Hepatocyte (in vitro differentiated cells): ENCODE measurements at regions not wholly inside any gene's neighbourhood (a gene's known extent, or its start where the extent isn't known, plus 50 kb on each side); places are given as distances from the start of the nearest gene placed in this dataset.
"Not testable (repeated sequence)": the region's sequence is repeated elsewhere in the genome, so short reads cannot be mapped to it uniquely, and the experiment has no call there.

Experiments
- DNase-seq: peaks from one replicate; pipeline ENCODE4 v3.0.0-alpha.2; 2016; ENCODE audit warnings: low spot score
- H2AFZ ChIP-seq: fragments of 200-600 bp; sonication (generic); 2 replicates; pipeline ENCODE4 v1.6.0; 2016; ENCODE audit warnings: antibody characterized with exemption, mild to moderate bottlenecking
- H3K27ac ChIP-seq: fragments of 200-600 bp; sonication (generic); 2 replicates; pipeline ENCODE4 v1.5.1; 2016; ENCODE audit warnings: mild to moderate bottlenecking
- H3K27me3 ChIP-seq: fragments of 200-600 bp; sonication (generic); 2 replicates; pipeline ENCODE4 v1.6.1; 2016
- H3K36me3 ChIP-seq: fragments of 200-600 bp; sonication (generic); replicated peaks from 2 replicates; pipeline ENCODE4 v1.5.1; 2016; ENCODE audit warnings: low read depth; ENCODE audit not compliant: insufficient read depth
- H3K4me1 ChIP-seq: fragments of 200-600 bp; sonication (generic); 2 replicates; pipeline ENCODE4 v1.5.1; 2016; ENCODE audit warnings: mild to moderate bottlenecking, moderate library complexity; ENCODE audit not compliant: insufficient read depth
- H3K4me2 ChIP-seq: fragments of 200-600 bp; sonication (generic); 2 replicates; pipeline ENCODE4 v1.6.0; 2016
- H3K4me3 ChIP-seq: fragments of 200-600 bp; sonication (generic); 2 replicates; pipeline ENCODE4 v1.5.1; 2016; ENCODE audit warnings: mild to moderate bottlenecking
- H3K79me2 ChIP-seq: fragments of 200-600 bp; sonication (generic); 2 replicates; pipeline ENCODE4 v1.6.0; 2017; ENCODE audit warnings: mild to moderate bottlenecking
- H3K9me2 ChIP-seq: fragments of 200-600 bp; sonication (generic); replicated peaks from 2 replicates; pipeline ENCODE4 v1.6.0; 2017; ENCODE audit warnings: mild to moderate bottlenecking; ENCODE audit not compliant: insufficient read depth
- H3K9me3 ChIP-seq: fragments of 200-600 bp; sonication (generic); 2 replicates; pipeline ENCODE4 v1.5.1; 2016; ENCODE audit warnings: low read depth, mild to moderate bottlenecking
- H4K20me1 ChIP-seq: fragments of 200-600 bp; sonication (generic); 2 replicates; pipeline ENCODE4 v1.6.0; 2016; ENCODE audit warnings: mild to moderate bottlenecking; ENCODE audit not compliant: insufficient read depth, poor library complexity, severe bottlenecking
- EZH2 ChIP-seq: fragments of 200-600 bp; sonication (generic); IDR thresholded peaks from 2 replicates; pipeline ENCODE4 v1.6.1; 2016; ENCODE audit warnings: antibody characterized with exemption, mild to moderate bottlenecking, borderline replicate concordance
- EZH2phosphoT487 ChIP-seq: fragments of 200-600 bp; sonication (generic); IDR thresholded peaks from one replicate; pipeline ENCODE4 v1.6.1; 2018; ENCODE audit warnings: antibody characterized with exemption, mild to moderate bottlenecking, low read depth, moderate library complexity; ENCODE audit not compliant: unreplicated experiment, severe bottlenecking
- WGBS: methylation state at CpG from one replicate; pipeline ENCODE4 v1.1.6; 2016; ENCODE audit warnings: low lambda C conversion rate; ENCODE audit errors: missing lambda C conversion rate; 5-methylcytosine and 5-hydroxymethylcytosine counted together
- TF ChIP-seq, protein P1 (sequence below): fragments of 200-600 bp; sonication (generic); IDR thresholded peaks from 2 replicates; pipeline ENCODE4 v1.5.1; 2016; ENCODE audit warnings: antibody characterized with exemption, mild to moderate bottlenecking; ENCODE audit not compliant: poor library complexity

DNA sequence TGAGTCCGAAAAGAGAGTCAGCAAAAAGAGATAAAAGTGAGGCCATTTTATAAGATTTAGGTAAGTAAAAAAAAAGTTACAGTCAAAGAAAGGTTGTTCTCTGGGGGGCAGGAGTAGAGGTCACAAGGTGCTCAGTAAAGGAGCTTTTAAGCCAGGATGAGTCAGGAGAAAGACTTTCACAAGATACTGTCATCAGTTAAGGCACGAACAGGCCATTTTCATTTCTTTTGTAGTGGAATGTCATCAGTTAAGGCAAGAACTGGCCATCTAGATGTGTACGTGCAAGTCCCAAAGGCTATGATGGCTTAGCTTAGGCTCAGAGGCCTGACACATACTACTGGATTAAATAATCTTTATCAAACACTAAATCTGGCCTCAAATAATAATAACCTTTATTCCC is 1207.3 kb upstream of the FAM98A start:
- H3K4me2 ChIP-seq: no peak overlapping the region
- 64% methylated on average over 3 of the region's 3 CpGs for WGBS

DNA sequence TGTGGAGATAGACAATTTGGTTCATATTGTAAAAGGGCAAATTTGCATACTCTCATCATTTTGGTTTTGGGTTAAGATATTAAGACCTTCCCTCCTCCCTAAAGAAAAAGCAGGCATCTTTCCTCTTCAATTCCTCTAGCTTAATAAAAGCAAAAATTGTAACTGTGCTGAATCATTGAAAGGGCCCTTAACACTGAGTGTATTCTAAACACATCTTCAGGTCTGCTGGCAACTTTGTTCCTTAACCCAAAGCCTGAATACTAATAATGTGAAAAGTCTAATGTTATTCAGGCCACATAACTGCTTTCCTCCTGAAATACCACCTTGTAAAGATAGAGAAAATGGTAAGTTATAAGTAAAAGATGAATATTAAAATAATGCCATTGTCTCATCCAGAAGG is 1200.5 kb upstream of the FAM98A start:
- Histone ChIP-seq H2AFZ (no peak overlapping the region), H4K20me1 (no peaks in the 10 kb centered on the region), H3K9me2 (no peaks in the 10 kb centered on the region), H3K36me3 (no peaks in the 10 kb centered on the region), H3K4me2 (no peak overlapping the region), H3K4me1 (no peaks in the 10 kb centered on the region), H3K4me3 (no peak overlapping the region), H3K27me3 (no peaks in the 10 kb centered on the region), H3K9me3 (no peaks in the 10 kb centered on the region), H3K79me2 (no peaks in the 10 kb centered on the region), H3K27ac (no peak overlapping the region)
- TF ChIP-seq, protein P1, sequence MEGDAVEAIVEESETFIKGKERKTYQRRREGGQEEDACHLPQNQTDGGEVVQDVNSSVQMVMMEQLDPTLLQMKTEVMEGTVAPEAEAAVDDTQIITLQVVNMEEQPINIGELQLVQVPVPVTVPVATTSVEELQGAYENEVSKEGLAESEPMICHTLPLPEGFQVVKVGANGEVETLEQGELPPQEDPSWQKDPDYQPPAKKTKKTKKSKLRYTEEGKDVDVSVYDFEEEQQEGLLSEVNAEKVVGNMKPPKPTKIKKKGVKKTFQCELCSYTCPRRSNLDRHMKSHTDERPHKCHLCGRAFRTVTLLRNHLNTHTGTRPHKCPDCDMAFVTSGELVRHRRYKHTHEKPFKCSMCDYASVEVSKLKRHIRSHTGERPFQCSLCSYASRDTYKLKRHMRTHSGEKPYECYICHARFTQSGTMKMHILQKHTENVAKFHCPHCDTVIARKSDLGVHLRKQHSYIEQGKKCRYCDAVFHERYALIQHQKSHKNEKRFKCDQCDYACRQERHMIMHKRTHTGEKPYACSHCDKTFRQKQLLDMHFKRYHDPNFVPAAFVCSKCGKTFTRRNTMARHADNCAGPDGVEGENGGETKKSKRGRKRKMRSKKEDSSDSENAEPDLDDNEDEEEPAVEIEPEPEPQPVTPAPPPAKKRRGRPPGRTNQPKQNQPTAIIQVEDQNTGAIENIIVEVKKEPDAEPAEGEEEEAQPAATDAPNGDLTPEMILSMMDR: no peak
- TF ChIP-seq EZH2phosphoT487 (no peak), EZH2 (no peak)
- no peak for DNase-seq

More for the DNA sequence above, 1207.3 kb upstream of the FAM98A start:
- no peaks in the 10 kb centered on the region for H3K4me1 ChIP-seq
- no peaks in the 10 kb centered on the region for H3K36me3 ChIP-seq
- no peak overlapping the region for H3K27ac ChIP-seq
- H3K27me3 ChIP-seq: no peaks in the 10 kb centered on the region
- no peaks in the 10 kb centered on the region for H3K9me2 ChIP-seq
- no peak overlapping the region for H3K4me3 ChIP-seq
- TF ChIP-seq, protein P1: no peak
- TF ChIP-seq EZH2: no peak
- no peak for TF ChIP-seq EZH2phosphoT487
- no peak for DNase-seq
- no peaks in the 10 kb centered on the region for H3K79me2 ChIP-seq
- H4K20me1 ChIP-seq: no peaks in the 10 kb centered on the region
- no peaks in the 10 kb centered on the region for H3K9me3 ChIP-seq
- H2AFZ ChIP-seq: no peak overlapping the region

DNA sequence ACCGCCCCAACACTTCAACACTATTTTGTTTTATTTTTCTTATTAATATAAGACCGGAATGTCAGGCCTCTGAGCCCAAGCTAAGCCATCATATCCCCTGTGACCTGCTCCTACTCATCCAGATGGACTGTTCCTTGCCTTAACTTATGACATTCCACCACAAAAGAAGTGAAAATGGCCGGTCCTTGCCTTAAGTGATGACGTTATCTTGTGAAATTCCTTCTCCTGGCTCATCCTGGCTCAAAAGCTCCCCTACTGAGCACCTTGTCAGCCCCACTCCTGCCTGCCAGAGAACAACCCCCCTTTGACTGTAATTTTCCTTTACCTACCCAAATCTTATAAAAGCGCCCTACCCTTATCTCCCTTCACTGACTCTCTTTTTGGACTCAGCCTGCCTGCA is 1196.5 kb upstream of the FAM98A start:
- H3K4me1 ChIP-seq, H3K9me3 ChIP-seq, DNase-seq, H3K9me2 ChIP-seq, H2AFZ ChIP-seq, H3K79me2 ChIP-seq, H3K36me3 ChIP-seq, H3K4me2 ChIP-seq, H3K4me3 ChIP-seq, H4K20me1 ChIP-seq, H3K27me3 ChIP-seq, H3K27ac ChIP-seq: not testable (repeated sequence)
- WGBS: 72% methylated on average over 5 of the region's 5 CpGs

DNA sequence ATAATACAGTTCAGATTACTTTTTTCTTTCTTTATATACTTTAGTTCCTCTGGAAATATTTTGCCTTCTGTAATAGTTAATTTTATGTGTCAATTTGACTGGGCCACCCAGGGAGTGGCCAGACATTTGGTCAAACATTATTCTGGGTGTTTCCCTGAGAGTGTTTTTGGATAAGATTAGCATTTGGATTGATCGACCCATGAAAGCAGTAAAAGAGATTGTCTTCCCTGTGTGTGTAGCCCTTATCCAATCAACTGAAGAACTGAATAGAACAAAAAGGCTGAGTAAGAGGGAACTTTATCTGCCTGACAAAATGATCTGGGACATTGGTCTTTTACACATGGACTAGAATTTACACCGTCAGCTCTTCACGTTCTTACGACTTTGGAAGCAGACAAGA is 1190.1 kb upstream of the FAM98A start:
- H3K27ac ChIP-seq: no peak overlapping the region
- H3K36me3 ChIP-seq: no peaks in the 10 kb centered on the region
- H3K79me2 ChIP-seq: no peaks in the 10 kb centered on the region
- H3K27me3 ChIP-seq: no peaks in the 10 kb centered on the region
- H3K9me3 ChIP-seq: no peaks in the 10 kb centered on the region
- H2AFZ ChIP-seq: no peak overlapping the region
- no peak overlapping the region for H3K4me3 ChIP-seq
- H3K4me2 ChIP-seq: no peak overlapping the region
- WGBS: 53% methylated on average over 4 of the region's 4 CpGs
- TF ChIP-seq, protein P1: no peak
- TF ChIP-seq EZH2 (no peak), EZH2phosphoT487 (no peak)
- H3K9me2 ChIP-seq: no peaks in the 10 kb centered on the region
- no peak for DNase-seq
- H4K20me1 ChIP-seq: no peaks in the 10 kb centered on the region
- no peaks in the 10 kb centered on the region for H3K4me1 ChIP-seq
